ENCODE measurements at regions not wholly inside any gene's neighbourhood (a gene's known extent, or its start where the extent isn't known, plus 50 kb on each side); places are given as distances from the start of the nearest gene placed in this dataset.
A peak's percentile ranks its signal among the peaks of the same experiment; 100 is the strongest.
"Not testable (repeated sequence)": the region's sequence is repeated elsewhere in the genome, so short reads cannot be mapped to it uniquely, and the experiment has no call there.

- no peak for TF ChIP-seq CTCF (IDR thresholded peaks at IDR 0.05; ENCODE audit: insufficient read depth, low read length, severe bottlenecking)
- DNase-seq (ENCODE audit: low read depth): peak; percentile 55
- Histone ChIP-seq H3K4me3 (ENCODE audit: low read depth, low read length) (no peak overlapping the region), H3K36me3 (ENCODE audit: control insufficient read depth, insufficient read depth, low read length) (no peaks in the 10 kb centered on the region), H3K27me3 (ENCODE audit: control insufficient read depth, insufficient read depth, low read length) (no peaks in the 10 kb centered on the region)
- FAIRE-seq: no peak
These were observed 469.0 kb upstream of the PTGER4 start for GRCh38 chr5:40210694-40211093.

- Histone ChIP-seq H3K4me3 (ENCODE audit: low read depth, low read length) (no peak overlapping the region), H3K36me3 (ENCODE audit: control insufficient read depth, insufficient read depth, low read length) (no peaks in the 10 kb centered on the region), H3K27me3 (ENCODE audit: control insufficient read depth, insufficient read depth, low read length) (no peaks in the 10 kb centered on the region)
- peak; percentile 72 for FAIRE-seq
- no peak for TF ChIP-seq CTCF (IDR thresholded peaks at IDR 0.05; ENCODE audit: insufficient read depth, low read length, severe bottlenecking)
- no peak for DNase-seq (ENCODE audit: low read depth)
These were observed 473.7 kb upstream of the PTGER4 start for GRCh38 chr5:40206030-40206429.

GRCh38 chr5:40204144-40204543 is 475.6 kb upstream of the PTGER4 start:
- FAIRE-seq (no peak), DNase-seq (ENCODE audit: low read depth) (no peak)
- no peak overlapping the region for H3K4me3 ChIP-seq (ENCODE audit: low read depth, low read length)
- H3K36me3 ChIP-seq (ENCODE audit: control insufficient read depth, insufficient read depth, low read length): no peaks in the 10 kb centered on the region
- TF ChIP-seq CTCF (IDR thresholded peaks at IDR 0.05; ENCODE audit: insufficient read depth, low read length, severe bottlenecking): no peak
- no peaks in the 10 kb centered on the region for H3K27me3 ChIP-seq (ENCODE audit: control insufficient read depth, insufficient read depth, low read length)

- Histone ChIP-seq H3K36me3 (ENCODE audit: control insufficient read depth, insufficient read depth, low read length) (no peaks in the 10 kb centered on the region), H3K4me3 (ENCODE audit: low read depth, low read length) (no peak overlapping the region), H3K27me3 (ENCODE audit: control insufficient read depth, insufficient read depth, low read length) (no peaks in the 10 kb centered on the region)
- DNase-seq (ENCODE audit: low read depth): no peak
- TF ChIP-seq CTCF (IDR thresholded peaks at IDR 0.05; ENCODE audit: insufficient read depth, low read length, severe bottlenecking): no peak
- FAIRE-seq: no peak
These were observed 476.8 kb upstream of the PTGER4 start for GRCh38 chr5:40202814-40203440.

GRCh38 chr5:40198736-40199135 is 481.0 kb upstream of the PTGER4 start:
- DNase-seq (ENCODE audit: low read depth): peak; percentile 30
- TF ChIP-seq CTCF (IDR thresholded peaks at IDR 0.05; ENCODE audit: insufficient read depth, low read length, severe bottlenecking): no peak
- no peaks in the 10 kb centered on the region for H3K36me3 ChIP-seq (ENCODE audit: control insufficient read depth, insufficient read depth, low read length)
- no peak overlapping the region for H3K4me3 ChIP-seq (ENCODE audit: low read depth, low read length)
- no peaks in the 10 kb centered on the region for H3K27me3 ChIP-seq (ENCODE audit: control insufficient read depth, insufficient read depth, low read length)
- FAIRE-seq: no peak

- FAIRE-seq; H3K27me3 ChIP-seq (ENCODE audit: control insufficient read depth, insufficient read depth, low read length); DNase-seq (ENCODE audit: low read depth); H3K4me3 ChIP-seq (ENCODE audit: low read depth, low read length); H3K36me3 ChIP-seq (ENCODE audit: control insufficient read depth, insufficient read depth, low read length): not testable (repeated sequence)
These were observed 484.1 kb upstream of the PTGER4 start for GRCh38 chr5:40195574-40195973.

Measured in bronchial epithelial cell (primary cell).